ENCODE measurements at regions not wholly inside any gene's neighbourhood (a gene's known extent, or its start where the extent isn't known, plus 50 kb on each side); places are given as distances from the start of the nearest gene placed in this dataset.

GRCh38 chr19:31141301-31141700 lies 207.9 kb downstream of the TSHZ3 start:
- TF ChIP-seq CTCF (IDR thresholded peaks at IDR 0.05; ENCODE audit: insufficient read depth, low read length) = no peak
- H3K4me3 ChIP-seq (ENCODE audit: low read depth, low read length) = no peak overlapping the region
- DNase-seq (ENCODE audit: low read depth) = no peak

- no peak for TF ChIP-seq CTCF (IDR thresholded peaks at IDR 0.05; ENCODE audit: insufficient read depth, low read length)
- DNase-seq (ENCODE audit: low read depth) = peak; percentile 54
- no peak overlapping the region for H3K4me3 ChIP-seq (ENCODE audit: low read depth, low read length)
Measured at GRCh38 chr19:31140717-31141116, 208.5 kb downstream of the TSHZ3 start.

- peak; percentile 79 for DNase-seq (ENCODE audit: low read depth)
- TF ChIP-seq CTCF (IDR thresholded peaks at IDR 0.05; ENCODE audit: insufficient read depth, low read length) = no peak
- no peak overlapping the region for H3K4me3 ChIP-seq (ENCODE audit: low read depth, low read length)
Measured at GRCh38 chr19:31139871-31140505, 209.2 kb downstream of the TSHZ3 start.

GRCh38 chr19:31138077-31138476 lies 211.2 kb downstream of the TSHZ3 start:
- no peak for TF ChIP-seq CTCF (IDR thresholded peaks at IDR 0.05; ENCODE audit: insufficient read depth, low read length)

GRCh38 chr19:31135841-31136240 lies 213.4 kb downstream of the TSHZ3 start:
- TF ChIP-seq CTCF (IDR thresholded peaks at IDR 0.05; ENCODE audit: insufficient read depth, low read length) = no peak
- peak; percentile 29 for DNase-seq (ENCODE audit: low read depth)
- no peak overlapping the region for H3K4me3 ChIP-seq (ENCODE audit: low read depth, low read length)

More at GRCh38 chr19:31138077-31138476, 211.2 kb downstream of the TSHZ3 start:
- no peak overlapping the region for H3K4me3 ChIP-seq (ENCODE audit: low read depth, low read length)
- DNase-seq (ENCODE audit: low read depth) = no peak

GRCh38 chr19:31132753-31133110 lies 216.5 kb downstream of the TSHZ3 start:
- no peak for TF ChIP-seq CTCF (IDR thresholded peaks at IDR 0.05; ENCODE audit: insufficient read depth, low read length)
- H3K4me3 ChIP-seq (ENCODE audit: low read depth, low read length) = no peak overlapping the region
- no peak for DNase-seq (ENCODE audit: low read depth)

GRCh38 chr19:31128291-31128690 lies 220.9 kb downstream of the TSHZ3 start:
- no peak overlapping the region for H3K4me3 ChIP-seq (ENCODE audit: low read depth, low read length)
- TF ChIP-seq CTCF (IDR thresholded peaks at IDR 0.05; ENCODE audit: insufficient read depth, low read length) = no peak
- DNase-seq (ENCODE audit: low read depth) = no peak

All from fibroblast of the aortic adventitia (primary cell).